Kidney tubule cell (primary cell): ENCODE measurements at regions not wholly inside any gene's neighbourhood (a gene's known extent, or its start where the extent isn't known, plus 50 kb on each side); places are given as distances from the start of the nearest gene placed in this dataset.

Experiments used
- DNase-seq: peaks from one replicate; pipeline ENCODE4 v3.0.0-alpha.2; 2018; ENCODE audit warnings: low spot score

GRCh38 chr6:166106076-166106686, 61.5 kb downstream of the TBXT start:
- peak; percentile 64 for DNase-seq

DNA sequence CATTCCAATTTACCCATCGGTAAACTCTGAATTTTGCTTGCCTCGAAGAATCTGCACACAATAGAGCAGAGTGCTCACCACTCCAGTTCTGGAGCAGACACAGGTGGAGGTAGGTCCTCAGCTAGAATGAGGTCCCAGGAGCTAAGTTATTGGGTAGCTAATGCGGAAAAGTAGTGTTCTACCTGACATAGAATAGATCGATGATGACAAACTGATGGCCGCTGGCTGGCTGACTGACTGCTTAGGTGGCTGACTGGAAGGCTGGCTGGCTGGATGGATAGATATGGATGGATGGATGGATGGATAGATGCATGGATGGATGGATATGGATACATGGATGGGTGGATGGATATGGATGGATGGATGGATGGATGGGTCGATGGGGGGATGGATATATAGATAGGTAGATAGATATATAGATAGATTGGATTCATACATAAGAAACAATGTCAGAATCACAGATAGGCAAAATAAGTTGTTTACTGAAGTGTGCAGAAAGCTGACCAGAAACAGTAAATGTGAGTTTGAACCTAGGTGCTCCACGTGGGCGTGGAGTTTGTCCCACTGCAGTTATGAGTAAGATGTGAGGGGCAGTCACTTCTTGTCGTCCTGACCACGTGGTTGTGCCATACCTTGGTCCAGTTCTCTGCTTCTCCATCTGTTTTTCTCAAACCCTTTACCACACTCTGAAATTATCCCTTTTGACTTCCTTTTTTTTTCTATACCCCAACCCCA, 62.1 kb downstream of the TBXT start:
- no peak for DNase-seq

- no peak for DNase-seq
These were observed 62.8 kb downstream of the TBXT start for GRCh38 chr6:166104872-166105271.

GRCh38 chr6:166104107-166104506, 63.5 kb downstream of the TBXT start:
- no peak for DNase-seq

GRCh38 chr6:166101819-166102419, 65.7 kb downstream of the TBXT start:
- DNase-seq: no peak

- DNase-seq: peak; percentile 71
These were observed 69.6 kb downstream of the TBXT start for GRCh38 chr6:166097914-166098522.

- DNase-seq: no peak
These were observed 79.8 kb downstream of the TBXT start for GRCh38 chr6:166087852-166088251.

- DNase-seq: peak; percentile 17
These were observed 80.4 kb downstream of the TBXT start for GRCh38 chr6:166087246-166087645.

DNA sequence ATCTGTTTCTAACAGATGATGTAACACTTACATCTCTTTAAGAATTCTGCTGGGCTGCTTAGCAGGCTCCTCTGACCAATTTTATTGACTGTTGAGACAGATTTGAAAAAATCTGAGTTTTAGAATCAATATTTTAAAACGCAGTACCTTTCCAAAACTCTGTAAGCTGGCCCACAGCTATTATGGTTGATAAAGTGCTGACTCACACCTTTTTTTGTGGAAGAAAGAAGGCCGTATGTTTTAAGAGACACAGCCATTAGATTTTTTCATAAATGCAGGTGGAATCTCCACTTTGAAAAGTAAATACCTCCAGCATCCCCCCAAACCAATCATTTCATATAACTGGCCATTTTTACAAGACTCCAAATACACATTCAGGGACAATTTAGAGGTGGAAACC, 82.2 kb downstream of the TBXT start:
- no peak for DNase-seq

DNA sequence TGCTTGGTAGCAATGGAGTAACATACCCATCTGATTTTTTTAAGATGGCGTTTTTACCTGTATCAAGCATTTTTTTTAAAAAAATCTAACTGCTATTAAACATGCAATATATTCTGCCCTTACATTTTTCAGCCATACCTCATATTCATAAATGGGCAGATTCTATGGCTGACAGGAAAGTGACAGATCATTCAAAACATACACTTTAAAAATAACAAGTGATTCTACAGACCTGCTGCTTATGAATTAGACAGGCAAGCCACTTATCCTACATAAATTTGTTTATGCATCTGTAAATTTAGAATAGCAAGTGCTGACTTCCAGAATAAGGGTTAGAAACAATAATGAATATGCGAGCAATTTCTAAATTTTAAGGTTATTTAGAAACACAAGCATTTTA, 82.7 kb downstream of the TBXT start:
- no peak for DNase-seq

- DNase-seq: no peak
These were observed 87.8 kb downstream of the TBXT start for GRCh38 chr6:166079841-166080240.

GRCh38 chr6:166078294-166078693, 89.4 kb downstream of the TBXT start:
- DNase-seq: peak; percentile 83

DNA sequence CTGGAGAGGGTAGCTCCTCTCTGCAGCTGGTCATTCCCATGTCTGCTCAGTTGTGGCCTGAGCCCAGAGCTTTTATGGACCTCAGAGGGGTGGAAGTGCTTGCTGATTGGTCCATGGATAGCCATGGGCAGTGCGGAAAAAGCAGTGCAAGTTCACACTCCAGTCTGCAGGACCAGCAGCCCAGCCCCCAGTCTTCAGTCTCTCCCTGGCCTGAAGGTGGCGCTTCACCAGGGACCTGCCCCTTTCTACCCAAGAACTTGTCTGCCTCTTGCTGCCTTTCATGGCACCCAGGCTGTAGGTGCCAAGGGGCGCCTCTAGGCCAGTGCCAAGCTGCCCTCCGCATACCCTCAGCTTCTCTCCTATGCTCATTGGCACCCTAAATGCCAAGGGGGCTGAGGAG, 91.0 kb downstream of the TBXT start:
- no peak for DNase-seq

GRCh38 chr6:166075925-166076324, 91.7 kb downstream of the TBXT start:
- no peak for DNase-seq

- DNase-seq: no peak
These were observed 92.5 kb downstream of the TBXT start for GRCh38 chr6:166075186-166075585.

DNA sequence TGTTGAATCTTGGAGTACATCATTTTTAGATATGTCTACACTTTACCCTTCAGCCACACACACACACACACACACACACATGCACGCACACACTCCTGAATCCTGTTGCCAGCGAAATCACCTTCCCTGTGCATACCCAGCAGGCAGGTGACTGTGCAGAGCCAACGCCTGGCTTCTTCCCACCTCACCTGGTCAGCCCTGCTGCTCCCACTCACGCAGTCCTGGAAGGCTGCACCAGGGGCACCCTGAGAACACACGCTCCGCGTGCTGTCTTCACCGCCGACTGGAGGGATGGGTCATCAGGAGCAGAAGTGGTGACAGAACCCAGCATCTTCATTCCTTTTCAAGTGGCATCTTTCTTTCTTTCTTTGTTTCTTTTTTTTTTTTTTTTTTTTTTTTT, 94.6 kb downstream of the TBXT start:
- DNase-seq: no peak

DNA sequence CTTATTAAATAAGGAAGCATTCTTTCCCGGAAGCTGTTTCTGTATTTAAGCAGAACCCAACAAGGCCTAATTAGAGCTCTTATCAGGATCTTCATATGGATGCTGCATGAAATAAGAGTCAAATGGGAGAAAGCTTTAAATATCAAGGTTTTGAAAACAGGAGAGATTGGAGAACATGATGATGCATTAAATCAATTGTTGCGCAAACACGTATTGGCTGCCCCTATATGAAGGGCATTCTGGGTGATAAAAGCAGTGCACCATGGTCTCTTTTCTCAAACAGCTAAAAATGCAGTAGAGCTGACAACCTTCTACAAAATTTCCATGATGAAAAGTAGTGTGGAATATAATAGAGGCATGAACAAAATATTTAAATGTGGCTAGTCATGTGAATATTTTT, 98.9 kb downstream of the TBXT start:
- DNase-seq: no peak

DNA sequence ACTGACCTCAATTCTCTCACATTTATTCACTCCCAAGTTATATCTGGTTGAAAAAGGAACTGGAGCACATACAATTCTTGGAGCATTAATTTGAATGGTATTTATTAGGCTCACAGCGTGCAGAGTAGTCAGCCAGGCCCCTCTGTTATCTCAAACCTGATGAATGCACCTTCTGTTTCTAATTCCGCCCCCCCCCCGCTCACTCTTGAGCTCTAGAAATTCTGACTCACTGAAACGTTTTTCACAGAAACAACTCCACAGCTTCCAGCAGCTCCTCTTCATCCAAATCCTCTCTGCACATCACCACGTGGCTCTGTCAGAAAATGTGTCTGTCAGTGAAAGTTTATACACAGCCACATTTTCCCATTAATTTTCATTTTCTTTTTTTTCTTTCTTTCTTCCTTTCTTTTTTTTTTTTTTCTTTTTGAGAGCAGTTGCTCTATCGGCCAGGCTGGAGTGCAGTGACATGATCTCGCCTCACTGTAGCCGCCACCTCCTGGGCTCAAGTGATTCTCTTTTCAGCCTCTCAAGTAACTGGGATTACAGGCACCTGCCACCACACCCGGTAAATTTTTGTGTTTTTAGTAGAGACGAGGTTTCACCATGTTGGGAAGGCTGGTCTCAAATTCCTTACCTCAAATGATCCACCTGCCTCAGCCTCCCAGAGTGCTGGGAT, 109.4 kb downstream of the TBXT start:
- no peak for DNase-seq

- DNase-seq: no peak
These were observed 110.2 kb downstream of the TBXT start for GRCh38 chr6:166057431-166057830.

GRCh38 chr6:166056637-166057036, 111.0 kb downstream of the TBXT start:
- DNase-seq: no peak

- DNase-seq: no peak
These were observed 111.8 kb downstream of the TBXT start for GRCh38 chr6:166055801-166056200.

DNA sequence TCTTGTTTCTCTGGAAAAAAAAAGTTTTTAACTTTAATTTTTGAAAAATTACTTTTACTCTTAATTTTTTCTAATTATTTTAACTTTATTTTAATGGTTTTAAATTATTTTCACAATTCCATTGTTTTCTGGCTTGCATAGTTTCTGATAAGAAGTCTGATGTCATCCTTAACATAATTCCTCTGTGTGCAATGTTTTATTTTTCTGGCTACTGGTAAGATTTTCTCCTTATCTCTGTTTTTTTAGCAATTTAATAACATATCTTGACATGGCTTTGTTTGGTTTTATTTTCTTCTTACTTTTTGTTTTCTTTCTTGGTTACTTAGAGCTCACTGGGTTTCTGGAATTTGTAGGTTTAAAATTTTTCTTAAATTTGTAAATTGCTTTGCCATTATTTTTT, 114.8 kb downstream of the TBXT start:
- DNase-seq: no peak

- DNase-seq: no peak
These were observed 117.1 kb downstream of the TBXT start for GRCh38 chr6:166050559-166050958.
